ENCODE measurements at regions not wholly inside any gene's neighbourhood (a gene's known extent, or its start where the extent isn't known, plus 50 kb on each side); places are given as distances from the start of the nearest gene placed in this dataset.

DNA sequence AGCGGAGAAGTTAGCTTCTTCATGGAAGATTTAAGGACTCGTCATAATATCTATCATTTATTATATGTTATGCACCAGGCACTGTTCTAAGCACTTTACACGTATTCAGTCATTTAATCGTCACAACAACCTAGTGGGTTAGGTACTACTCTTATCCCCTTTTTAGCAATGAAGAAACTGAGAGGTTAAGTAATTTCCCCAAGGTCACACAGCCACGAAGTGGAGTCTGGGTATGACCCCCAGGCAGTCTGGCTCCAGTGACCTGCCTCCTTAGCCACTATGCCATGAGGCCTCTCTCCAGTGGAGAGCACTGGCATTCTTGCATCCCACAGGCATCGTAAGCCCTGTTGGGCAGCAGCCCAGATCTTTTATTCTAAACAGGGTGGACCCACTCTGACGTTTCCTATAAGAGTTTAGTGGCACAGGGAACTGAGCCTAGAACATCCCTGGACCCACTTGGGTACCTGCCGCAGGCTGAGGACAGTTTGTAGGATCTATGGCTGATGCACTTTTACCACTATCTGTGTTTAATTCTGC is 123.0 kb downstream of the NAV1 start:
- ATAC-seq = no peak
- TF ChIP-seq CSDC2 (CRISPR knock-in tag; IDR thresholded peaks at IDR 0.05) = no peak
- no peak for TF ChIP-seq ISL1 (CRISPR knock-in tag; IDR thresholded peaks at IDR 0.05)
- TF ChIP-seq ZC3H10 (CRISPR knock-in tag; IDR thresholded peaks at IDR 0.05) = no peak
- TF ChIP-seq ARNTL (CRISPR knock-in tag; IDR thresholded peaks at IDR 0.05; ENCODE audit: borderline replicate concordance, low read depth) = no peak
- no peak for TF ChIP-seq TCF4 (CRISPR knock-in tag; IDR thresholded peaks at IDR 0.05; ENCODE audit: borderline replicate concordance)
- no peak for TF ChIP-seq TSHZ2 (CRISPR knock-in tag; IDR thresholded peaks at IDR 0.05)
- no peak for TF ChIP-seq GLIS3 (CRISPR knock-in tag; IDR thresholded peaks at IDR 0.05)
- TF ChIP-seq ZNF70 (CRISPR knock-in tag; IDR thresholded peaks at IDR 0.05) = no peak
- no peak for TF ChIP-seq SNAI2 (CRISPR knock-in tag; IDR thresholded peaks at IDR 0.05)
- TF ChIP-seq OSR1 (CRISPR knock-in tag; IDR thresholded peaks at IDR 0.05) = no peak
- TF ChIP-seq CREB5 (CRISPR knock-in tag; IDR thresholded peaks at IDR 0.05; ENCODE audit: low read depth) = no peak
- no peak for TF ChIP-seq RARB (CRISPR knock-in tag; IDR thresholded peaks at IDR 0.05)
- TF ChIP-seq ZNF8 (CRISPR knock-in tag; IDR thresholded peaks at IDR 0.05) = no peak
- TF ChIP-seq, protein P1, sequence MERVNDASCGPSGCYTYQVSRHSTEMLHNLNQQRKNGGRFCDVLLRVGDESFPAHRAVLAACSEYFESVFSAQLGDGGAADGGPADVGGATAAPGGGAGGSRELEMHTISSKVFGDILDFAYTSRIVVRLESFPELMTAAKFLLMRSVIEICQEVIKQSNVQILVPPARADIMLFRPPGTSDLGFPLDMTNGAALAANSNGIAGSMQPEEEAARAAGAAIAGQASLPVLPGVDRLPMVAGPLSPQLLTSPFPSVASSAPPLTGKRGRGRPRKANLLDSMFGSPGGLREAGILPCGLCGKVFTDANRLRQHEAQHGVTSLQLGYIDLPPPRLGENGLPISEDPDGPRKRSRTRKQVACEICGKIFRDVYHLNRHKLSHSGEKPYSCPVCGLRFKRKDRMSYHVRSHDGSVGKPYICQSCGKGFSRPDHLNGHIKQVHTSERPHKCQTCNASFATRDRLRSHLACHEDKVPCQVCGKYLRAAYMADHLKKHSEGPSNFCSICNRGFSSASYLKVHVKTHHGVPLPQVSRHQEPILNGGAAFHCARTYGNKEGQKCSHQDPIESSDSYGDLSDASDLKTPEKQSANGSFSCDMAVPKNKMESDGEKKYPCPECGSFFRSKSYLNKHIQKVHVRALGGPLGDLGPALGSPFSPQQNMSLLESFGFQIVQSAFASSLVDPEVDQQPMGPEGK (CRISPR knock-in tag; IDR thresholded peaks at IDR 0.05; ENCODE audit: borderline replicate concordance) = no peak
- TF ChIP-seq TOX (CRISPR knock-in tag; IDR thresholded peaks at IDR 0.05; ENCODE audit: borderline replicate concordance) = no peak
- TF ChIP-seq POU6F1 (CRISPR knock-in tag; IDR thresholded peaks at IDR 0.05; ENCODE audit: borderline replicate concordance, low read depth) = no peak
- no peak for TF ChIP-seq PPARA (CRISPR knock-in tag; IDR thresholded peaks at IDR 0.05; ENCODE audit: borderline replicate concordance)
- no peak for TF ChIP-seq ESRRG (CRISPR knock-in tag; IDR thresholded peaks at IDR 0.05)
- no peak for TF ChIP-seq ZFP30 (CRISPR knock-in tag; IDR thresholded peaks at IDR 0.05)

GRCh38 chr1:201662646-201663045 is 123.7 kb downstream of the NAV1 start:
- ATAC-seq = no peak
- TF ChIP-seq OSR1 (CRISPR knock-in tag; IDR thresholded peaks at IDR 0.05) (no peak), CSRNP3 (CRISPR knock-in tag; IDR thresholded peaks at IDR 0.05) (no peak), ARNTL (CRISPR knock-in tag; IDR thresholded peaks at IDR 0.05; ENCODE audit: borderline replicate concordance, low read depth) (no peak), SNAI2 (CRISPR knock-in tag; IDR thresholded peaks at IDR 0.05) (no peak), RARB (CRISPR knock-in tag; IDR thresholded peaks at IDR 0.05) (no peak), TCF4 (CRISPR knock-in tag; IDR thresholded peaks at IDR 0.05; ENCODE audit: borderline replicate concordance) (no peak), CREB5 (CRISPR knock-in tag; IDR thresholded peaks at IDR 0.05; ENCODE audit: low read depth) (no peak), ZNF8 (CRISPR knock-in tag; IDR thresholded peaks at IDR 0.05) (no peak), POU6F1 (CRISPR knock-in tag; IDR thresholded peaks at IDR 0.05; ENCODE audit: borderline replicate concordance, low read depth) (no peak), TOX (CRISPR knock-in tag; IDR thresholded peaks at IDR 0.05; ENCODE audit: borderline replicate concordance) (no peak), ZNF70 (CRISPR knock-in tag; IDR thresholded peaks at IDR 0.05) (no peak), ZFP3 (CRISPR knock-in tag; IDR thresholded peaks at IDR 0.05) (no peak), TSHZ2 (CRISPR knock-in tag; IDR thresholded peaks at IDR 0.05) (no peak)
- TF ChIP-seq, protein P1 (CRISPR knock-in tag; IDR thresholded peaks at IDR 0.05; ENCODE audit: borderline replicate concordance) = no peak
